ENCODE measurements at regions not wholly inside any gene's neighbourhood (a gene's known extent, or its start where the extent isn't known, plus 50 kb on each side); places are given as distances from the start of the nearest gene placed in this dataset.
A peak's percentile ranks its signal among the peaks of the same experiment; 100 is the strongest.

GRCh38 chr1:83639785-83640184 is 359.1 kb downstream of the TTLL7 start:
- Histone ChIP-seq H3K9me3 (no peaks in the 10 kb centered on the region), H3K36me3 (no peaks in the 10 kb centered on the region), H3K27ac (no peak overlapping the region), H3K4me3 (no peak overlapping the region), H3K4me1 (peaks cover 0 to 20% (median 5%) of the 10 kb centered on the region in 12 donors), H3K27me3 (no peaks in the 10 kb centered on the region)
- intact Hi-C loops (cut with DNase I): no loop called here
- no peak for TF ChIP-seq POLR2A (IDR thresholded peaks at IDR 0.05)
- TF ChIP-seq CTCF (IDR thresholded peaks at IDR 0.05): no peak
- WGBS, 4 donors: 90 to 93% (median 91%) methylated on average over 3 of the region's 3 CpGs
- DNase-seq (no peak), ATAC-seq (no peak)

GRCh38 chr1:83637586-83637985 is 361.3 kb downstream of the TTLL7 start:
- H3K36me3 ChIP-seq: no peaks in the 10 kb centered on the region
- ATAC-seq: no peak
- no peak for DNase-seq
- intact Hi-C loops (cut with DNase I): no loop called here
- H3K4me1 ChIP-seq: peaks cover 0 to 18% (median 5%) of the 10 kb centered on the region in 12 donors
- H3K27ac ChIP-seq: no peak overlapping the region
- H3K4me3 ChIP-seq: no peak overlapping the region
- H3K27me3 ChIP-seq: no peaks in the 10 kb centered on the region
- H3K9me3 ChIP-seq: no peaks in the 10 kb centered on the region
- TF ChIP-seq CTCF (IDR thresholded peaks at IDR 0.05) (no peak), POLR2A (IDR thresholded peaks at IDR 0.05) (no peak)

GRCh38 chr1:83637009-83637408 is 361.9 kb downstream of the TTLL7 start:
- H3K4me1 ChIP-seq: peaks cover 0 to 14% (median 4%) of the 10 kb centered on the region in 12 donors
- no peaks in the 10 kb centered on the region for H3K9me3 ChIP-seq
- TF ChIP-seq POLR2A (IDR thresholded peaks at IDR 0.05) (no peak), CTCF (IDR thresholded peaks at IDR 0.05) (no peak)
- H3K4me3 ChIP-seq: no peak overlapping the region
- no peaks in the 10 kb centered on the region for H3K27me3 ChIP-seq
- H3K27ac ChIP-seq: no peak overlapping the region
- ATAC-seq (peak in 3 of 4 donors; percentile 42 to 52 (median 45)), DNase-seq (no peak)
- WGBS, 4 donors: 42 to 52% (median 45%) methylated on average over 5 of the region's 5 CpGs
- intact Hi-C loops (cut with DNase I): no loop called here
- H3K36me3 ChIP-seq: no peaks in the 10 kb centered on the region

GRCh38 chr1:83632906-83633305 is 366.0 kb downstream of the TTLL7 start:
- Histone ChIP-seq H3K36me3 (no peaks in the 10 kb centered on the region), H3K4me1 (no peaks in the 10 kb centered on the region), H3K27me3 (no peaks in the 10 kb centered on the region), H3K27ac (no peak overlapping the region), H3K4me3 (no peak overlapping the region), H3K9me3 (no peaks in the 10 kb centered on the region)
- intact Hi-C loops (cut with DNase I): no loop called here
- no peak for ATAC-seq
- WGBS, 4 donors: 89 to 98% (median 92%) methylated on average over 1 of the region's 1 CpG
- DNase-seq: no peak
- TF ChIP-seq POLR2A (IDR thresholded peaks at IDR 0.05) (no peak), CTCF (IDR thresholded peaks at IDR 0.05) (no peak)
